LHCN-M2 (cell line): ENCODE measurements at regions not wholly inside any gene's neighbourhood (a gene's known extent, or its start where the extent isn't known, plus 50 kb on each side); places are given as distances from the start of the nearest gene placed in this dataset.
A peak's percentile ranks its signal among the peaks of the same experiment; 100 is the strongest.
"Not testable (repeated sequence)": the region's sequence is repeated elsewhere in the genome, so short reads cannot be mapped to it uniquely, and the experiment has no call there.

Experiments used
- DNase-seq: peaks from one replicate; pipeline ENCODE4 v3.0.0-alpha.2; 2012; ENCODE audit warnings: low read depth

DNA sequence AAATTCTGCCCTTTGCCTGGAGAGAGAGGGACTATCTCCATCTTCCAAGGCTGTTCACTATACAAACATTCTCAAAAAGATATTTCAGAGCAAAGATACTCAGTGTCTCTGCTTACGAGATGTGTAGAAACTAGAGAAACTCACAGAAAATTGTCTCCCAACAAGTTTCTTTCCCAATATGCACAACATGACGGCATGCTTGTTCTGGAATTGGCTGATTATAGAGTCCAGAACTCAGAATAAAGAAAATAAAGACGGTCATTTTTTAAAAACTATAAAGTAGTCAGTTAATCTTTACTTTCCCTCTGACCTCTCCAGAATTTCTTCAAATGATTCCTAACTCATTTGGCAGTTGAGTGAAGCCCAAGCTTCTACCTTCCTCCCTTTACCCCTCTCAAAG, 285.5 kb upstream of the KLF3 start:
- no peak for DNase-seq

DNA sequence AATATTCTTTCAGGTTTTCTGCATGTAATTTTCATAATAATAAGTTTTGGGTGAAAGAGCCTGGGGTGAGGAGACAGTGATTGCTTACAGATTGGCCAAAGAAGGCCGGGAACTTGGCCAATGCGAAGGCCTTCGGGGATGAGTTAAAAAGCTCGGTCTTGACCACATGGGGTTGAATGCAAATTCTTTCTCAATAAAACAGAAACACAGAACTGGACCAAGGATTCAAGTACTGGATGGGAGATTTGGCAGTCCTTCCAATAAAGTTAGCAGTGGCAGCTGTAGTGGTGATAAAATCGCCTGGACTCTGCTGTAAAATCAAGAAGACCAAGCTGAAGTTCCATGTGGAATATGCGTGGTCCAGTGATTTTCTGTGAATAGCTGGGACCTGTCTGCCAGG, 282.2 kb upstream of the KLF3 start:
- no peak for DNase-seq

DNA sequence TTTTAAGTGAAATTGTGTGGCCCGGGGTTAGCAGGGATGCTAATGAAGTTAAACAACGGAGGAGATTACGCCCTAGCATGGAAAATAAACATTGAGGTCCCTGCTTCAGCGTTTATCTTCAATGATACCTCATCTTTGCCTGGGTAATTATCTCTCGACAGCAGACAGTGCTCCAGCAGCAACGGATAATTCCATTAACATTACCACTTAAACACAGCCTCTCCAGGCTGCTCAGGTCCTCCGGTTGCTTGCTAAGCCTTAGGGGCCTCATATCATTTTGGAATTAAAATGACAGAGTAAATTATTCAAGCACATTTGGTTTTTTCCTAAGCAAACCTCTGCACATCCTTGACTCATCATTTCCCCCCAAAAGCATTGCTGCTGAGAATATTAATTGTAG, 281.5 kb upstream of the KLF3 start:
- DNase-seq = no peak

DNA sequence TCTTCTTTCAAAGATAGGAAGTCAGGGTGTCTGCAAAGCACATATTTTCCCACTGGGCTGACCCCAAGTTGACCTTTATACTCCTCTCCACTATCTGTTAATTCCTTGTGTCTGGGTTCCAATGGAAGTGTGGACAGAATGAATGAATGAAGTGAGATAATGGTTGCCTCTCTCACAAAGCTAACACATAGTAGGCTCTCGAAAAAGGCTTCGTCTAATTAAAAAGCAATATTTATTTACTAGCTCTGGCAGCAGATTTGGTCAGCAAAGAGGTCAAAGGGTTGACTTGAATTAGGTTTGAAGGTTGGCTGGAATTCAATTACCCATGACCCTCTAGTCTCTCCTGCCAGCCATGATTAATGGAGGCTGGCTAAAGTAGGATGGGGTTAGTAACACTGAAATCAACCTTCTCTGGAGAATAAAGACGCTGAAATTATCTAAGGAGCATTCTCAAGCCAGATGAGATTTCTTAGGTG, 280.3 kb upstream of the KLF3 start:
- no peak for DNase-seq

DNA sequence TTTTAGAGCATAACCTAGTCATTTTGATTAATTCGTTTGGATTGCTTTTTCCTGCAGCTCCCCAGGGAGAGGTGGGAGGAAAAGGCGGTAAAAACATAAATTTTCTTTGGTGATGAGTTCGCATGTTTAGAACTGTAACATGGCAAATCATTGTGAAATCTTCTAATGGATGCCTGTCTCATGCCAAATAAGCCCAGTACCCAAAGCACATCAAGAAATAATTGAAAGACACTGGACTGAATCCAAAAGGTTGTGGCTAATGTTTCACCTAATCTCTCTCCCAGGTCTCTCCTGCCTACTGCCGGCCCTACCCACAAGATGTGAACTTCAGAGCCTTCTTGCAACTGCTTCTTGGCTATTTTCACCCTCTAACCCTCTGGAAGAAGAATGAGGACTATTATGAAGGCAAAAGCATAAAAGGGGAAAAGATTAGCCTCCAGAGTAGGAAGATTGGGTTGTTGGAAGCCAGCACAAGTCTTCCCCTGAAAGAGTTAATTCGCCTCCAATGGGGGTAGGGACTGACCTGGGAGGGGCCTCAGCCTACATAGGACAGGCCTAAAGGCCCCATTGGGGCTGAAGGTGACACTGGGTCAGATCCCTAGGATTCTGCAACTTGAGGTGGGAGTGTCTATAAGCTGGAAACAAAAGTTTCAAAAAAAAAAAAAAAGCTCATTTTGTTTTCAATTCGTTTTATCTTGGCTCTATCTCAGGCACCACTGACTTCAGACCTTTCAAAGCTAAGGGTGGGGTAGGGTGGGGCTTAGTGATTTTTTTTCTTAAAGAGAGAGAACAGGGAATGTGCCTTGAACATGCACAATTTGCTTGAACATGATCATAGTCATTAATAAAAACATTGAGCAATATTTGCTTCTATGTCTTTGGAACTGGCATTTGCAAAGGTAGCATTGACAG, 278.6 kb upstream of the KLF3 start:
- DNase-seq = no peak

DNA sequence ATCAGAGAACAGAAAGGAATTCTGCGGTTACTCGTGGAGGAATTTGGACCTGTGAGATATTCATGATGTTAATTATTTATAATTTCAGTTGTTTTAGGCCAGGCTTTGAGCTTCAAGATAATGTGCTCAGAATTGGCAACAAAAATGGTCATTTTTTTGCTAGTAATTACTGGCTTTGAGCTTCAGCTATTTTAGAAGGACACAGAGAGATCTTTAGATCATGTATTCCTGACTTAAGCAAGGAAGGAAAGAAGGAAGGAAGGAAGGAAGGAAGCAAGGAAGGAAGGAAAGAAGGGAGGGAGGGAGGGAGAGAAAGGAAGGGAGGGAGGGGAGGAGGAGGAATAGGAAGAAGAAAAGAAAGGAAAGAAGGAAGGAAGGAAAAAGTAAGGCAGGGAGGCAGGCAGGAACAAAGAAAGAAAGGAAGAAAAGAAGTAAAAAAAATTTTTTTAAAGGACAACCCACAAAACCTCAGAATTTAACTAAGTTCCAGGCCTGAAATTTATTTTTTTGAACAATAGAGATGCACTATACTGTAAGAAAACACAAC, 277.9 kb upstream of the KLF3 start:
- no peak for DNase-seq

DNA sequence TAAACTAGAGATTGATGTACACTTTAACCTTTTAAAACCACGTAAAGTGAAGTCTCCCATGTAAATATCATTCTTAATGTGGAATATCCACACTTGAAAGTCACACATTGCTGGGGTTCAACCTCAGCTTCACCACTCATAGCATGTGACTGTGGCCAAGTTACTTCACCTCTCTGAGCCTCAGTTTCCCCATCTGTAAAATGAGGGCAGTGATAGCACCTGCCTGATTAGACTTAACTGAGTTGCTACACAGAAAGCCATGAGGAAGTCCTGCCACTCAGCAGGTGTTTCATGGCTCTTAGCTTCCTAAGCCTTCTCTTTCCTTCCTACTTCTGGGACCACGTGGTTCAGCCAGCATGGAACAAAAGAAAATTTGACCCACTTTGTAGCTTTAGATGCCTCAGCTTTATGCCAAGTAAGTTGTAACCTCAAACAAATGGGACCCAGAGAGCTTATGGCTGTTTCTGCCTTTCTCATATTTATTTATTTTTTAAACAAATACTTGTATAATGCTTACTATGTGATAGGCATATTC, 277.3 kb upstream of the KLF3 start:
- no peak for DNase-seq

DNA sequence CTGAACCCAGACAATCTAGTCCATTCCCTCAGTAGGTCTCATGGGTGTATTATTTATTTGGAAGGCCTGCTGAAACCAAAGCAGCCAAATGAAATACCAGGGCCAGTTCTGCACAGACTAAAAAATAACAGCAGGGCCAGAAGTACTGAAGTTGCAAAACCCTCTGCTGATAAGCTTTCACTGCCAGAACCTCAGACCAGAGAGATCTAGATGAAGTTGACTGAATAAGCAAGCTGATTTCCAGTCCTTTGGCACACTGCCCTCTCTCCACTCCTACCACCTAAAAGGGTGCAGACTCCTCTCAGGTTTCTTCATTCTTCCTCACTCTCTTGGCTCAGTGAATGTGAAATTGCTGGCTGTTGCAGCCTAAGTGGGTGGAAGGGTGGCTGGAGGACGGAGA, 276.7 kb upstream of the KLF3 start:
- DNase-seq = no peak

DNA sequence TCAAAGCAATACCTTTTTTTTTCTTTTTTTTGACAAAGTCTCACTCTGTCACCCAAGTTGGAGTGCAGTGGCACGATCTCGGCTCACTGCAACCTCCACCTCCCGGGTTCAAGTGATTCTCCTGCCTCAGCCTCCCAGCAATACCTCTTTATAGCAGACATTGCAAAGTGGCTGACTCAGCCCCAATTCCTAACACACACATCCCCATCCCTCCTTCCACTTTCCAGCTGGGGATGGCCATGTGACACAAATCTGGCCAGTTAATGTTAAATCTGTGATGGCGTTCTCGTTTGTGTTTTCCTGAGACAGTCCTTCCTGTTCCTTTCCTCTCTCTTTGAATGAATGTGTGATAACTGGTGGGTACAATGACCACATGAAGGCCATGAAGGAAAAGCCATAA, 276.2 kb upstream of the KLF3 start:
- DNase-seq = no peak

DNA sequence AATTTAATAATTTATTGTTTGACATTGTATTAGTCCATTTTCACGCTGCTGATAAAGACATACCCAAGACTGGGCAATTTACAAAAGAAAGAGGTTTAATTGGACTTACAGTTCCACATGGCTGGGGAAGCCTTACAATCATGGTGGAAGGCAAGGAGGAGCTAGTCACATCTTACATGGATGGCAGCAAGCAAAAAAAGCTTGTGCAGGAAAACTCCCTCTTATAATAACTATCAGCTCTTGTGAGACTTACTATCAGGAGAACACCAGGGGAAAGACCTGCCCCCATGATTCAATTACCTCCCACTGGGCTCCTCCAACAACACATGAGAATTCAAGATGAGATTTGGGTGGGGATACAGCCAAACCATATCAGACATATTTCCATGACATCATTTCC, 275.1 kb upstream of the KLF3 start:
- DNase-seq = not testable (repeated sequence)

DNA sequence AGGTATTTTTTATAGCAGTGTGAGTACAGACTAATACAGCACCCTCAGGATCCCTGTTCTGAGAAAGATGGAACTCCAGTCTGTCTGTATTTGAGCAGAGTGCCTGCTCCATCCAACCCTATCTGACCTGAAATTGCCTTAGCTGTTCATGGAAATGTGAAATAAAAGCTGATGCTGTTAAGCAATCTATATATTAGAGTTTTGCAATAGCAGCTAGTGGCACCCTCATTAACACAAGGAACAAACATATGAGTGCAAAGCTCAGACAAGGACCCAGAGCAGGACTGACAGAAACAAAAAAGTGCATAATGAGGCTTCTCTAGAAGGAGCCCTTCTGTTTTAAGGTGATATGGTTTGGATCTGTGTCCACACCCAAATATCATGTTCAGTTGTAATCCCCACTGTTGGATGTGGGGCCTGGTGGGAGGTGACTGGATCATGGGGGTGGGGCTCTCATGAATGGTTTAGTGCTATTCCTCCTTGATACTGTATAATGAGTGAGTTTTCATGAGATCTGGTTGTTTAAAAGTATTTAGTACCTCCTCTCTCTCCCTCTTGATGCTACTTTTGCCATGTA, 272.9 kb upstream of the KLF3 start:
- DNase-seq = no peak

DNA sequence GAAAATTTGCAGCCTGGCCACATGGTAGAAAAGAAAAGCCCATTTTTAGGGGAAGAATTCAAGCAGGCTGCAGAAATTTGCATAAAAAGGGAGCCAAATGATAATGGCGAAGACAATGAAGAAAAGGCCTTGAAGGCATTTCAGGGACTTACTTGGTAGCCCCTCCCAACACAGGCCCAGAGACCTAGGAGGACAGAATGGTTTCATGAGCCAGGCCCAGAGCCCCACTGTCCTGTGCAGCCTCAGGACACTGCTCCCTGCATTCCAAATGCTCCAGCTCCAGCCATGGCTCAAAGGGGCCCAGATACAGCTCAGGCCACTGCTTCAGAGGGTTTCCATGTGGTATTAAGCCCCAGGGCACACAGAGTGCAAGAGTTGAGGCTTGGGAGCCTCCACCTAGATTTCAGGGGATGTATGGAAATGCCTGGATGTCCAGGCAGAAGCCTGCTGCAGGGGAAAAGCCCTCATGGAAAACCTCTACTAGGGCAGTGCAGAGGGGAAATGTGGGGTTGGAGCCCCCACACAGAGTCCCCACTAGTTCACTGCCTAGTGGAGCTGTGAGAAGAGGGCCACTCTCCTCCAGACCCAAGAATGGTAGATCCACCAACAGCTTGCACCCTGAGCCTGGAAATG, 271.7 kb upstream of the KLF3 start:
- no peak for DNase-seq

DNA sequence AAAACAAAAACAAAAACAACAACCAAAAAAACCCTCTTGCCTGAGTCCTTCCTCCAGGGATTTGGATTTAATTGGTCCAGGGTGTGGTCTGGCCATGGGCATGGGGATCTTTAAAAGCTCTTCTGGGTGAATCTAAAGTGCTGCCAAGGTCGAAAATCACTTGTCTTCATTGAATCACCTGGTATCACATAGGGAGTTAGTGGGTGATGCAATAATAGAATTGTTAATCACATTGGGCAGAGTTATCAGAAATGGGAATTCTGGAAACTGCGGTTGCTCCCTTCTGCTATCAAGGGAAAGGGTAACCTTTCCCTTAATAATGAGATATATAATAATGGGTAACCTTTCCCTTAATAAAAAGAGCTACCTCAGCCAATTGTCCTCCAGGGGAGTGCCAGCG, 267.9 kb upstream of the KLF3 start:
- no peak for DNase-seq

DNA sequence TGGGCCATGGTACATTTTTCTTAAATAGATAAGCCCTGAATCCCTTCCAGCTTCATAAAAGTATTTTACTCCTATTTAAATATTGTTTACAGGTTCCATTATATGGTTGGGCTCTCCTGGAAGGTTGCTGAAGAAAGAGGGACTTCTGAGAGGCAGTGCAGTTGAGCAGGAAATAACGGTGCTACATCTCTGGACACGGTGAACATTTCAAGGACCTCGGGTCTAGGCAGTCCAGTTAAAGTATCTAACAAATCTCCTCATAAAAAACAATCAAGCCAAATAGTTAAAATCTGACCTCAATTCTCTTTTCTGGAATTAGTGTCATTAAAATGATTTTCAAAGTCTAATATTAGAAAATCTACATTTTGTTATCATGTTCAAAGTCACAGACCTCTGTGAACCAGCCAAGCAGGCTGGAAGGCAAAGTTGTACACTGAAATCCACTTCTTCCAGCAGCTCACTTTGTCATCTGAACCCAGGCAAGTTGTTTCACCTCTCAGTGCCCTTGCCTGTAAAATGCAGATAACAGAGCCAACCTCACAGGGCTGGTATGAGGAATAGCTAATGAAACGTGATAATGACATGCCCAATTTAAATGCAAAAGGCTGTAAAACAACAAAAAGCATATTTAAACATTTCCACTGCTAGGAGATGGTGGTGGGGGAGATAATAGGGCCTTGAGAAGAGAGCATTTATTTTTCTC, 267.0 kb upstream of the KLF3 start:
- no peak for DNase-seq

DNA sequence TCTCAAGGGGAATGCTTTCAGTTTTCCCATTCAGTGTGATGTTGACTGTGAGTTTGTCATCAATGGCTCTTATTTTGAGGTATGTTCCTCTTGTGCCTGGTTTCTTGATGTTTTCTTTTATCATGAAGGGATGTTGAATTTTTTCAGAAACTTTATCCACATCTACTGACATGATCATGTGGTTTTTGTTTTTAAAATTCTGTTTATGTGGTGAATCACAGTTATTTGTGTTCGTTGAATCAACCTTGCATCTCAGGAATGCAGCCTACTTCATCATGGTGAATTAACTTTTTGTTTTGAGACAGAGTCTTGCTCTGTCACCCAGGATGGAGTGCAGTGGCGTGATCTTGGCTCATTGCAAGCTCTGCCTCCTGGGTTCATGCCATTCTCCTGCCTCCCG, 263.1 kb upstream of the KLF3 start:
- DNase-seq = peak; percentile 6

DNA sequence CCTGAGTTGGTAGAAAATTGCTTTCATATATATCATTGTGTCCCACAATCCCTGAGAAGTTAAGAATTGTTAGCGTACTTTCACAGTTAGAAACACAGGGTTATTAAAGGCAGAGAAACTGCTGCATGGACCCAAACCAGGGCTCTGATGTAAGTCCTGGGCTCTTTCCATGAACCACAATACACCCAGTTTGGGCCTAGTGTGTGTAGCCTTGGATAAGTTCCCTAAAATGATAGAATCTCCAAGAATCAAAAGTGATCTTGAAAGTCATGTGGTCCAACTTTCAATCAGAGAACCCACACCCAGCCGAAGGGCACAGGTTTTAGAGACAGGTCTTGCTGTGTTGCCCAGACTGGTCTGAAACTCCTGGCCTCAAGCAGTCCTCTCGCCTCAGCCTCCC, 257.8 kb upstream of the KLF3 start:
- no peak for DNase-seq

DNA sequence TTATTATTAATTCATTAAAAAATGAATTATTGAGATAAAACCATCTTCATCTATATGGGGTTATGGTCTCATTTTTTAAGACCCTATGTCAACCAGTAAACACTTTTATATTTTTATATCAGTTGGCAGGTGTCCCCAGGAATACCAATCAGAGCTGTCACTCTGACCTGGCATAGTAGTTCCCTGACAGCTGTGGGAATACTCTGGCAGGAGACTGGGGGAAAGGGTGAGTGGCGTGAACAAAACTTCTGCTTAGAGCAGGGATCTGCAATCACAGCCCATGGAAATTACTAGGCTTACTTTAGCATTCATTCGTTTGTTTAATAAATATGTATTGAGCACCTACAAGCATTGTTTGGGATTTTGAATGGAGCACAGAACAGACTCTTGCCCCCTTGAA, 254.1 kb upstream of the KLF3 start:
- DNase-seq = no peak

DNA sequence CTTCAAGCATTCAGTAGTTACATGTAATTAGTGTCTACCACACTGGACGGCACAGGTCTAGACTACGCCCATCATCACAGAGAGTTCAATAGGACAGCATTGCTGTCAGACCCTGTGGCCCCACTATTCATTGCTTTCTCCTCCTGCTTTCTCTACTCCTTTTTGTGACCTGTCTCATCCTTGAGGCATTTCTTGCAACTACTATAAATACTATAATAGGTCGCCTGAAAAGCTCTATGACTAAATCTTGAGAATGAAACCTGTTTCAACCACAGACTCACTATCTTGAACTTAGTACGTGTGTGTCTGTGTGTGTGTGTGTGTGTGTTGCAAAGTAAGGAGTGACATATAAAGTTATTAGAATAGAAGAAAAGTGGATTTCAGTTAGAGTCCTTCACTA, 252.9 kb upstream of the KLF3 start:
- no peak for DNase-seq

DNA sequence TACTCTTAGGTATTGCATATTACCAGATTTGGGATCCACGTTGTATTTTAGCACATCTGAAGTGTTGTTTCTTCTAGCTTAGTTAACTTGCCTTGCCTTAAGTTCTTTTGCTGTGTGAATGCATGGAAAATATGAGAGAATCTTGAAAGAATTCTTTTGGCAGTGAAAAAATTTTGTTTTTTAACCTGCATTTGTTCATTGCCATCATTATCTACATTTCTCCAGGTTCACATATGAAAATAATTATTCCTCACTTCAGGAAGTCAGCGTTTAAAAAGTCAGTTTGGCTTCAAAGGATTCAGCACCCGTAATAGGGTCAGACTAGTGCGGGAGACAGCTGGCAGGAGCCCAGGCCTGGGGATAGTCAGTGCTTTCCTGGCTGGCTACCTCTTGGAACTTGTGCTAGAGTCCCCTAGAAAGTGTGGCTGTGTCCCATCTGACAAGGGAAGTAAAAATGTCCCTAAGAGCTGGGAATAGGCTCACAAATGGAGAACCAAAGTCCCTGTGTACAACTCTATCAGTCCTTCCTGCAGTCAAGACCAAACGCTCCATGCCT, 251.9 kb upstream of the KLF3 start:
- no peak for DNase-seq

DNA sequence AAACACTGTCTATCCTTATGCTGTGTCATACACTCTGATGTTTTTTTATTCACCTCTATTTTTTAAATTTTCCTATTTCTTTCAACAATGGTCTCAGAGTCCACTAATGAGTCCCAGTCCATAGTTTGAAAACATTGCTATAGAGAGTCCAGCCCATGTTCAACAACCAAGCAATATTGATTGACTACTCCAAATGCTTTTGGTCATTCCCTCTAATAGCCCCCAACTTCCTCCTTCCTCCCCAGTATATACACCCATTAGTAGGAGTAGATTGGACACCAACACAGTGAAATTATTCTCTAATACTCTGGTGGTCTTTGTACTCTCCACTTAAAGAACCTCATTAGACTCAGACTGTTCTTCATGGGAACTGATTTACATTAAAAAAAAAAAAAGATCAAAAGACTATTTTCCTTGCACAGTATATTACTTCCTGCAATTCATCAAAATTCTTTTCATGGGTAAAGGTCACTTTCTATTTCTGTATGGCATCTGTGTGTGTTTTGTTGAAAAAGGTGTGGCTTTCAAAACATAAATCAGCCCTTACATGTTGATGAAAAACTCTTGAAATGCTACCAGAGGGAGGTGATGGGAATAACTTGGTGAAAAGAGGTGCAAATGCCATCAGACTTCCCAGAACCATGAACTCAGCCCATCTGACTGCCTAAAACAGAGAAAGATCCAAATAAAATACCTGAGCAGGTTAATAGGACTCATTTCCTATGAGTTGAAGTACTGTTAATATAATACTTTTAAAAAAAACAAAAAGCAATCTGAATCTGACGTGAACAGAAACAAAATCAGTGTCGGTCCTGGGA, 250.3 kb upstream of the KLF3 start:
- DNase-seq = no peak
